Right lung (tissue), 2 donors: ENCODE measurements at regions not wholly inside any gene's neighbourhood (a gene's known extent, or its start where the extent isn't known, plus 50 kb on each side); places are given as distances from the start of the nearest gene placed in this dataset.

ENCODE experiments used
- DNase-seq, 2 donors: peaks; one replicate each; pipeline ENCODE4 v3.0.0-alpha.2; 2013

- peak; percentile 78 to 79 for DNase-seq
Observed at GRCh38 chr16:86294535-86295196, 215.7 kb upstream of the FOXF1 start.

DNA sequence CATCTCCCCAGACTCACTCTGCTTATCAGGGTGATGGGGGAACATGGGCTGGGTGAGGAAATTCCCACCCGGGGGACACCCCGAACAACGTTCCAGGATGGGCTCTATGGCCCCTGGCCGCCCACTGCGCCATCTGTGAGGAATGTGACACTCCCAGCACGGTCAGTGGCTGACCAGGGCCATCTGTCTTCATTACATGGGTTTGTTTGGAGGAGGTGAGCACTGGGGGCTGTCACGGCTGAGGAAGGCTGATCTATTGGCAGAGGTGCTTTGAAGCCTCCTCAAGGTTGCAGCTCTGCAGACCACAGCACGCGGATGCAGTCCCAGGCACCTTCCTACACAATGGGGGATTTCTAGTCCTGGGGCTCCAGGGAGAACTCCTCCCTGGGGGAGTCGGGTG lies 214.1 kb upstream of the FOXF1 start:
- DNase-seq = no peak

- DNase-seq = no peak
Observed at GRCh38 chr16:86297391-86297790, 212.9 kb upstream of the FOXF1 start.

DNA sequence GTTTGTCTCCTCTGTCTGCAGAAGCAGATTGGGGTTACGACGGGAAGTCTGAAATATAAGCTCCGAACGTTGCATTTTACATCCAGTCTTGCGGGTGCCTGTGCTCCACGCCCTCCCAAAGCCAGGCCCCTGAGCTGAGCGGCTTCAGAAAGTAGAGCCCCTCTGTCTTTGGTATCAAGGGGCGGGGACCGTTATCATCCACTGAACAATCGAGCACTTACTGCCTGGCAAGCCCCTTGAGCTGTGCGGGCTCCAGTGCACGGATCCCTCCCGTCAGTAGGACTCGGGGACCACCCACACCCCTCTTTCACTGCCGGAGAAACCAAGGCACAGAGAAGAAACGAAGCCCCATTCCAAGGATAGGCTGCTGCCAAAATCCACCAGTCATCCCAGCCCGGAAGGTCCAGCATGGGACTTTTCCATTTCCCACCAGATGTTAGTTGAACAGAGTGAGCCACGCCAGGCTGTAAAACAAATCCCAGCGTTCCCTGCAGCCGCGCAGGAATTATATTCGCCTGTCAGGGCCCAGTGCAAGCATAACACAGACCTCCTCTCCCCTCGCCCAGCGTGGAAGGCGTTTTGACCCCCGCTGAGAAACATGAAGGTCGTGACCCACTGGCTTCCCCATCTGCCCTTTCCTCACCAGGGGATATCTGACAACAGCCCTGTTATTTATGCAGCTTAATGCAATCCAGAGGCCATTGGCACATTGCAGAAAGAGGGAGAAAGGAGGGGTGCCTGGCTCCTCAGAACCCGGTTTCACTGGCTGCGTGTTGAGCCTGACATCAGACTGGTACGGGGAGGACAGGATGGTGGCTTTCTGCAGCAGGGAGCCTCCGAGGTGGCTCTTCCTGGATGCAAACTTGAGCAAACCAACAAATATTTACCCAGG lies 212.2 kb upstream of the FOXF1 start:
- no peak for DNase-seq

DNA sequence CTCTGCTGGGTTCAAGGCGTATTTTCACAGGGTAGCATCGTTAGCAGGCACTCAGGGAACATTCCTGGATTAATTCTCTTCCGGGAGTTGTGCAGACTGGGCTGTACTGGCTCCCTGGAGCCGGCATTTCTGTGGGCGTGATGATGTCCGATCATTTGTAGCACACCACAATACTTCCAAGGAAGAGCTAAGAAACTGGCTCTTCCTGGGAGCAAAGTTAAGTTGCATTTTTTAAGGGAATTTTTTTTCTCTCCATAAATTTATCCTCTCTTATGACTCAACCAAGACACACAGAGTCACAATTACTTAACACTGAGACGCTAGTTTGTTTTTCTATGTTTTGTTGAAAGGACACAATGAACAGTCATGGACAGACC lies 211.6 kb upstream of the FOXF1 start:
- no peak for DNase-seq

GRCh38 chr16:86299882-86300610 lies 210.3 kb upstream of the FOXF1 start:
- no peak for DNase-seq

DNA sequence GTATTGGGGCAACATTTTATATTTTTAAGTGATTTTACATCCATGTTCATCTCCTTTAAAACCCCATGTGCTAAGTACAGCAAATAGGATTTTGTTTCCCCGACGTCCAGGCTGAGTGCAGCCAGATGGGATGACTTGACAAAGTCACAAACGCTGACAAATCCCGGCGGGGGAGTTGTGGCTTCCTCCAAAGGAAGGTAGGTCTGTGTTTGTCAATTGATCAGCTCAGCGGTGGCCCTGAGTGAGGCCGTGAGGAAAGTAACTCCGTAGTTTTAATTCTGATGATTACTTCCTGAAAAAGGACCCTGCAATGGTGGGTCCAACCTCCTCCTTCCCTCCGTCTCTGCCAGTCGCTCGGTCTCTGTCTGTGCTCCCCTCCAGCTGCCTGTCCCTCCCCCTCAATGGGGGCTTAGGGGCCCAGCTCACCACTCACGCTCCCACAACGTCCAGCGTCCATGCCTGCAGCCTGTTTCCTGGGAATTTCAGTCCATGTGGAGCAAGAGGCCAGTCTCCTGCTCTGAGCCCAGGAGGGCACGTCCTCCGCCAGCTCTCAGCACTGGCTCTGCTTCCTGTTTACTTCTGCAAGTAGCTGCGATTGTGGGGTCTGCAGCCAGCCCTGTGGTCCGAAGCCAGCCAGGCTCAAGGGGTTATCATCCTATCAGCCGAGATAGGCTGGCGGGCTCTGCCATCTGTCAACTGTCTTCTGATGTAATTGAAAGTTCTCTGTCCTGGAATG lies 209.4 kb upstream of the FOXF1 start:
- DNase-seq = peak in 1 of 2 donors; percentile 60

- no peak for DNase-seq
Observed at GRCh38 chr16:86302421-86303109, 207.8 kb upstream of the FOXF1 start.

DNA sequence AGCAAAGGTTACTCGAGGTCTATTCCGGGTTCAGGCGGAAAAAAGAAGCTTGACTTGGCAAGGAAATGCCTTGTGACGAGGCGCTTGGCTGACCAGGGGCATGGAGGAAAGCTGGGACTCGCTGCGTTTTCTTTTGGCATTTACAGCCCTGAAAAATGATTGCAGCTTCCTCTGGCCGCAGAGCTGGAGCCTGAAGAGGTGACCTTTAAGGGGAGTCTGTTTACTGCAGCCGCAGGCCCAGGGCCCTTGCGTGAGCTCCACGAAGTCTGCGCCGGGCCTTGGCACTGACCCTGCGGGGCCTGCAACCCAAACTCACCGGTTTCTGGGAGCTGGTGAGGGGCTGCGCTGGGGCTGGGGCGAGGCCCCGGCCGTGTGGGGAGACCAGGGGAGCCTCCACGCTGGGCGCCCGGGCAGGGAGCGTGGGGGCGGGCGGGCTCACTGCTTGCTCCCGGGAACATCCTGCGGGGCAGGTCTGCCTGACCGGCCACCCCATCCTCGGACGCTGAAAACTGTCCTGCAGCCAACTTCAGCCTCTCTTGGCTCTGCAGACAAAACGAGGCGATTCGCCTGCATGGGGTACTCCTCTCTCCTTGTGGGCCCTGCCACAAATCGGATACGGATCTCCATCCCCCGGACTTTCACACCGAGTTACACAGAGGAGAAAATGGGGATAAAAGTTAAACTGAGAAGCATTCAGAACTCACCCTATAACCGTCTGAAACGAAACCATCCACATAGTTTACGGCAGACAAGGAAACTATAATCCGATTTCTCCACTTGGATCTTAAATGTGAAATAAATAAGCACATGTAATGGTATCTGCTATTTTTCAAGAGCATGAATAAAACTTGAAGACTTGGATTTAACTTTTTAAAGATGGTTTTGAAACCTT lies 206.3 kb upstream of the FOXF1 start:
- peak in 1 of 2 donors; percentile 53 for DNase-seq

DNA sequence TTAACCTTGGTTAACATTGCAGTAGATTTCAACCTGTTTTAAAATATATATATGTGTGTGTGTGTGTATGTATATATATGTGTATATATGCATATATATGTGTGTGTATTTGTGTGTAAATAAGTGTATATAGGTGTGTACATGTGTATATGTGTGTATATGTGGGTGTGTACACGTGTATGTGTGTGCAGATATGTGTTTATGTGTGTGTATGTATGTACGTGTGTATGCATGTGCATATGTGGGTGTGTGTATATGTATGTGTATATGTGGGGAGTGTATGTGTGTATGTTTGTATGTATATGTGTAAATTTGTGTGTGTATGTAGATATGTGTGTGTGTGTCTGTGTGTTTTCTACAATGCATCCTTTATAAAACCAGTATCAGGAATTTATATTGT lies 205.5 kb upstream of the FOXF1 start:
- DNase-seq = no peak

DNA sequence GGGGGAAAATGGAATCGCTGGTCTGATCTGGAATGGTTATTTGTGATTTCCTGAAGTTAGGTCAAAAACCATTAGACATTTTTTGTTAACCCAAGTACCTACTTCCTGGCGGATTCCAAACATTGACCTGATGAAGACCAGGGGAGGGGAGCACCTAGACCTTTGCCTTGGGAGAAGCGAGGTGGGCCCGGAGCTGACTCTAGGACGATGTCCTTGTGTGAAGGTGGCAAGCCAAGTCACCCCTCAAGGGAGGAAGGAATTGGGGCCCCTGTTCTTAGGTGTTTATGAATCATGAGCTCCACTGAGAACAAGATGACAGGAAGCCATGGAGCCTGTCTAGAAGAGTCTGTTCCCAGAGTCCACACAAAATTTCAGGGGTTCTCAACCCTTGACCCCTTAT lies 204.9 kb upstream of the FOXF1 start:
- DNase-seq = no peak

GRCh38 chr16:86306011-86306644 lies 204.2 kb upstream of the FOXF1 start:
- DNase-seq = no peak

GRCh38 chr16:86306811-86307513 lies 203.4 kb upstream of the FOXF1 start:
- DNase-seq = no peak

GRCh38 chr16:86307514-86307903 lies 202.8 kb upstream of the FOXF1 start:
- DNase-seq = no peak

- no peak for DNase-seq
Observed at GRCh38 chr16:86308514-86308913, 201.8 kb upstream of the FOXF1 start.

DNA sequence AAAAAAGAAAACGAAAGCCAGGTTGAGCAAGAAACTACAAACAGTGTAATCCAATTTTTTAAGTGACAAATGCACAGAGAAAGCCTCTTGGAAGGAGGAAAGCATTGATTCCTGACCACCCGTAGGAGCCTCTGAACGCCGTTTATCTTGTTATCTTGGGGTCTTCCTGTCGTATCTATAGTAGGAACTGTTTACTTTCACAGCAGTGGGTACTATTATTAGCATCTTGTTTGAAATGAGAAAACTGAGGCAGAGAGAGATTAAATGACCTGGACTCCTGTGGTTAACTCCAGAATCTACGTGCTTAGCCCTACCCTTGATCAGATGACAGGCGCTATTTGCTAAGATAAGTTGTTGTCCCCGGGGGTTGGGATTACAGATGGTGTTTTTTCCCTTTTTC lies 196.7 kb upstream of the FOXF1 start:
- DNase-seq = no peak

- DNase-seq = no peak
Observed at GRCh38 chr16:86314402-86315025, 195.8 kb upstream of the FOXF1 start.

DNA sequence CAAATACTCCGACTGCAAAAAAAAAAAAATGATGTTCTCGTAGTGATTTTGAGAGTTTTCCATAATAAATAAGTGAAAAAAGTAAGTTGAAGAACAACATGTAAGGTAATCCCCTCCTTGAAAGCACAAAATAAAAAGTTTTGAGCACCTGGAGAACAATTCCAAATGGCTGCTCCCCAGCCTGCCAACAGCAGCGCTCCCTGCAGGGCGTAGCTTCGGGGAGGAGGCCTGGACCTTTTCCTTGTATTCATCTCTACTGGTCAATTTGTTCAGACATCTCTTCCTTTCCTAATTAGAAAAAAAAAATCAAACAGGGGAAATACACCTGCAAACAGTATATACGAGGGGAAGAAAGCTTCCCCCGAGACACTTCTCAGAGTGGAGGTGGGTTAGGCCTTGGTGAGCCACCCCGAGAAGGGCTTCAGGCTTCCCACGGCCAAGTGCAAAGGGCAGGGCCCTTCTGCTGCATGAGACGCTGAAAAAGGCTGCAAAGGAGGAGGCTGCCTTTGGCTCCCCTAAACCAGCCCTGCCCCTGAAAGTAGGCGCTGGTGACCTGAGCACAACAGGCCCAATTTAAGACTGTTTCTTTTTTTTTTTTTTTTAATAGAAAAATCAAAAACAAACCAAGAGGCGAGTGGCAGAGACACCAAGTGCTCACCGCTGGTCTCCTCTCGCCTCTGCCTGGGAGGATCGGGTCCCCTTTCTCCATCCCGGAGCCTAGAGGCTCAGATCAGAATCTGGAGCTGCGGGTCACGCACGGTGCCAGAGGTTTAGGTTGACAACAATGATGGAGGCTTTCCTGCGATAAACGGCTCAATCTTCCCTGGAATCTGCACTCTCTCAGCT lies 193.1 kb upstream of the FOXF1 start:
- DNase-seq = no peak
